Neural progenitor cell (in vitro differentiated cells): ENCODE measurements at regions not wholly inside any gene's neighbourhood (a gene's known extent, or its start where the extent isn't known, plus 50 kb on each side); places are given as distances from the start of the nearest gene placed in this dataset.

Experiments
- EZH2 ChIP-seq: fragments of 200-600 bp; sonication (generic); IDR thresholded peaks from 2 replicates; pipeline ENCODE4 v1.6.1; 2017; ENCODE audit warnings: antibody characterized with exemption, mild to moderate bottlenecking, moderate library complexity
- EZH2phosphoT487 ChIP-seq: fragments of 200-600 bp; sonication (generic); IDR thresholded peaks from 2 replicates; pipeline ENCODE4 v1.6.1; 2017; ENCODE audit warnings: antibody characterized with exemption
- TF ChIP-seq, protein P1 (sequence below): fragments of 200-600 bp; sonication (generic); IDR thresholded peaks from 2 replicates; pipeline ENCODE4 v1.5.1; 2017; ENCODE audit warnings: antibody characterized with exemption, mild to moderate bottlenecking

DNA sequence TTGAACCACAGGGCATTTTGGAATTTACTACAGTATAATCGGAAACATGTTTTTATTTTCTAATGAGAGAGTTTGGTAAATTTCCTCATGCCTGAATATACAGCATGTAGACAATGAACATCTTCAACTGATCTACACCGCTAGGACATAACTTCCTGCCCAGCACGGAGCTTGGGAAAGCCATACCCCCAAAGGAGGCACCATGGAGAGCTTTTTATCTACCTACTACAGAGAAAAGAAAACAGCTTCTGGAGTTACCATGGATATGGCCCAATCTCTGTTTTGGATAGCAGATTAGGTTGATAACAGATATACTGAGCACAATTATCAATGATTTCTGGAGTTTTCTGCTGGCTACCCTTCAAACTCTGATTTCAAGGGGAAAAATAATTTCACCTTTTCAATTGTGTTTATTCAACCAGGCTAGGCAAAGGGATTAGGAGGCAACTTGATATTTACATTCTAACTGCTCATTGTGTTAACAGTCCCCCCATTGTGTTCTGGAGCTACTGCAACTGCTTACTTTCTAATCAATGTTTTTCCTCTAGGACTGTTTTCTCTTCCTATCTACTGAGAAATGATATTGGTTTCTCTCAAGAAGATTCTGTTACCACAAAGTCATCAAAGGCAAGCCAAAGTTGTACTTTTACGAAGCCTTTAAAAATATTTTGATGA, 123.0 kb upstream of the ARHGAP28 start:
- TF ChIP-seq, protein P1, sequence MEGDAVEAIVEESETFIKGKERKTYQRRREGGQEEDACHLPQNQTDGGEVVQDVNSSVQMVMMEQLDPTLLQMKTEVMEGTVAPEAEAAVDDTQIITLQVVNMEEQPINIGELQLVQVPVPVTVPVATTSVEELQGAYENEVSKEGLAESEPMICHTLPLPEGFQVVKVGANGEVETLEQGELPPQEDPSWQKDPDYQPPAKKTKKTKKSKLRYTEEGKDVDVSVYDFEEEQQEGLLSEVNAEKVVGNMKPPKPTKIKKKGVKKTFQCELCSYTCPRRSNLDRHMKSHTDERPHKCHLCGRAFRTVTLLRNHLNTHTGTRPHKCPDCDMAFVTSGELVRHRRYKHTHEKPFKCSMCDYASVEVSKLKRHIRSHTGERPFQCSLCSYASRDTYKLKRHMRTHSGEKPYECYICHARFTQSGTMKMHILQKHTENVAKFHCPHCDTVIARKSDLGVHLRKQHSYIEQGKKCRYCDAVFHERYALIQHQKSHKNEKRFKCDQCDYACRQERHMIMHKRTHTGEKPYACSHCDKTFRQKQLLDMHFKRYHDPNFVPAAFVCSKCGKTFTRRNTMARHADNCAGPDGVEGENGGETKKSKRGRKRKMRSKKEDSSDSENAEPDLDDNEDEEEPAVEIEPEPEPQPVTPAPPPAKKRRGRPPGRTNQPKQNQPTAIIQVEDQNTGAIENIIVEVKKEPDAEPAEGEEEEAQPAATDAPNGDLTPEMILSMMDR, result no peak
- TF ChIP-seq EZH2 (no peak), EZH2phosphoT487 (no peak)
